Motor neuron (in vitro differentiated cells): ENCODE measurements at regions not wholly inside any gene's neighbourhood (a gene's known extent, or its start where the extent isn't known, plus 50 kb on each side); places are given as distances from the start of the nearest gene placed in this dataset.
"Not testable (repeated sequence)": the region's sequence is repeated elsewhere in the genome, so short reads cannot be mapped to it uniquely, and the experiment has no call there.

Experiments used
- ATAC-seq, 8 experiments: fragments of 200-7000 bp; cut with Tn5 transposase; replicated peaks in 6 of 8; 2 replicates each; pipeline ENCODE4 v1.8.0; 2021; ENCODE audit warnings: mild to moderate bottlenecking in 8 of 8, moderate library complexity in 8 of 8
- H3K27ac ChIP-seq, 2 donors: fragments of 250-450 bp; sonication (Bioruptor Pico); 2 replicates each; pipeline ENCODE4 v1.9.0; 2021; ENCODE audit warnings: antibody characterized with exemption in 2 of 2, mild to moderate bottlenecking in 2 of 2, moderate library complexity in 1 of 2
- H3K4me1 ChIP-seq, 2 donors: fragments of 250-450 bp; sonication (Bioruptor Pico); replicated peaks in 1 of 2; 2 replicates each; pipeline ENCODE4 v1.6.1; 2021; ENCODE audit warnings: antibody characterized with exemption in 2 of 2, mild to moderate bottlenecking in 2 of 2, moderate library complexity in 1 of 2
- H3K4me3 ChIP-seq, 5 donors: fragments of 250-450 bp; sonication (Bioruptor Pico); 2 replicates each; pipeline ENCODE4 v1.9.0; 2021; ENCODE audit warnings: antibody characterized with exemption in 5 of 5, mild to moderate bottlenecking in 5 of 5, moderate library complexity in 4 of 5
- WGBS, 10 experiments: fragments of 450-650 bp; shearing (Covaris generic); methylation state at CpG; one replicate each; pipeline ENCODE4 v1.0.0; 2022; 5-methylcytosine and 5-hydroxymethylcytosine counted together
- in situ Hi-C, 9 experiments: fragments of 400-800 bp; cut with MboI; loops; one replicate each; pipeline ENCODE4 v1.15.0; 2021; ENCODE audit warnings: low sequenced_read_pairs in 9 of 9, low pct_unique_long_range_greater_than_20kb in 2 of 9; ENCODE audit not compliant: unreplicated experiment in 9 of 9

GRCh38 chr16:21333683-21334082, 55.6 kb upstream of the CRYM start:
- WGBS, 10 experiments = 81 to 100% (median 97%) methylated on average over 1 to 11 of the region's 11 CpGs
- H3K4me1 ChIP-seq, H3K4me3 ChIP-seq, ATAC-seq, in situ Hi-C loops, H3K27ac ChIP-seq: not testable (repeated sequence)
